T1000 (cell line): ENCODE measurements at regions not wholly inside any gene's neighbourhood (a gene's known extent, or its start where the extent isn't known, plus 50 kb on each side); places are given as distances from the start of the nearest gene placed in this dataset.

Experiments
- DNase-seq: peaks from one replicate; lab custom pipeline; 2025; ENCODE audit warnings: mixed read lengths; lab: John Stamatoyannopoulos, UW

GRCh38 chrX:149152941-149153340 is 352.2 kb downstream of the IDS start:
- no peak for DNase-seq

GRCh38 chrX:149151805-149152757 is 353.0 kb downstream of the IDS start:
- peak; percentile 2 for DNase-seq

GRCh38 chrX:149145845-149146285 is 359.2 kb downstream of the IDS start:
- DNase-seq: peak; percentile 21

DNA sequence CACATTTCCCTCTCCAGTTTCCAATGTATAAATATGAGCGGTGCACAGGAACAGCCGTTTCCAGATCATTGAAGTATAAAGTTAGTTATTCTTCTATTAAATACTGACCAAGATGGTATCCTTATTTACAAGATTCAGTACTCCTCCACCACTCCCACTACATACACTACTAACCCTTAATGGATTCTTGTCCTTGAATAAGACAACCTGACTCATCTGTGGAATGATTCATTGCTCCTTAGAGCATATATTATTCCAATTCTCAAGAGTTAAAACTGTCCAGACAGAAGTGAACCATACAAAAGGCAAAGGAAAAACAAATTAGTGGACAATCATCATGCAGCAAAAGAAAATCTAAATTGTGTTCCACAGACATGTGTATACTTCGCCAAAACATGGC is 373.3 kb downstream of the IDS start:
- no peak for DNase-seq

DNA sequence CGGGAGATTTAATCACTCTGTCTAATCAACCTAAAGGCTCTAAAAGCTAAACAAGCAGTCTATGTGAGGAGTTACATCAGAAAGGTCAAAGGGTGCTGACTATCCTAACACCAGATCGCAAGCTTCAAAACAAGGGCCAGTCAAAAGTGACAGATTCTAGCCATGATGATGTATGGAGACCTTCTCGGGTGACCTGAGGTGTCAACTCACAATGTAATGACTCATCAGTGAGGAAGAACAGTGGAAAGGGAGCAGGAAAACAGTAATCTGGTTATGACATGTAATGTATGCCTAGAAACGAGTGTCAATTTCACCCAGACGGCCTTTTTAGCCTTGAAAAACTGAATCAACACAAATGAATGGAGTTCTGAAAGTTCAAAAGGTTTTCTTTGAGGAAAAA is 375.3 kb downstream of the IDS start:
- DNase-seq: no peak

DNA sequence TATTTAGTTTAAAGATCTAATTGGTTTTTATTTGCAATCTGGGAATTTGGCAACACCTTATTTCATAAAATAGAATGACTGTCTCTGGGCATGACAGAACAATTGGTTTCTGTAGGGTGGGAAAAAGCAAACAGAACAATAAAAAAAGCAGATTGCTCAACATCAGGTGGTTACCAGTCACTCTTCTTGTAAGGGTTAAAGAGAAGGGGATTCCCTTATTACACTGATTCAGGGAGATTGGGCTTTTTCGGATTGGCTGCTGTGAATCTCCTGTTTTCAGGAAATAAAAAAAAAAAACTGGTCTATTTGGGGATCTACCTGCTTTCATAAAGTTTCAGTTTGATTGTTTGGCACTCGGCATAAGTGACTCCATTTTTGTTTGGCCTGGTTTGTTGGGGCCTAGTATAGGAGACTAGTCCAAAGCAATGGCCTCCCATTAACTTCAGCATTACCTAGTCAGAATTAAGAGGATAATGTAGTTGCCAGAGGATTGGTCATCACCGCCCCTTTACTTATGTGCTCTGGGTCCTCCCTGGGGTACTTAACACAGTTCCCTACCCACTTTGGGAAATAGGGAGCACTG is 380.5 kb downstream of the IDS start:
- no peak for DNase-seq

GRCh38 chrX:149121206-149121920 is 383.7 kb downstream of the IDS start:
- DNase-seq: no peak

- no peak for DNase-seq
Observed at GRCh38 chrX:149120459-149120858, 384.6 kb downstream of the IDS start.

DNA sequence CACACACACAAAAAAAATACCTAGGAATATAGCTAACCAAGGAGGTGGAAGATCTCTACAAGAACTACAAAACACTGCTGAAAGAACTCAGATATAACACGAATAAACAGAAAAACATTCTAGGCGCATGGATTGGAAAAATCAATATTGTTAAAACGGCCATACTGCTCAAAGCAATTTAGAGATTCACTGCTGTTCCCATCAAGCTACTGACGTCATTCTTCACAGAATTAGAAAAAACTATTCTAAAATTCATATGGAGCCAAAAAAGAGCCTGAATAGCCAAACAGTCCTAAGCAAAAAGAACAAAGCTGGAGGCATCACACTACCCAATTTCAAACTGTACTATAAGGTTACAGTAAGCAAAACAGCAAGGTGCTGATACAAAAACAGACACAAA is 390.2 kb downstream of the IDS start:
- DNase-seq: no peak

DNA sequence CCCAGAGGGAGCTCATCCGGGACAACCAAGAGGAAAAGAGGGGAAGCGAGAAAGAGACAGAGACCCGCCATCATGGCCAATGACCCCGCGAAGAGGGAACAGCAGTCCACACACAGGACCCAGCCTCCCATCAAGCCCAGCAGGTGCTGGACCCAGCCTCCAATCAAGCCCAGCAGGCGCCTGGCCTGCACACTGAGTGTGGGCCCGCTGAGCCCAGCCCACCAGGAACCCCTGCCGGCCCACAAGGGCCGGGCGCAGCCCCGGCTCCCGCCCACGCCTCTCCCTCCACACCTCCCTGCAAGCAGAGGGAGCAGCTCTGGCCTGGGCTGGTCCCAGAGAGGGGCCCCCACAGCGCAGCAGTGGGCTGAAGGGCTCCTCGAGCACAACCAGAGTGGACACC is 391.1 kb downstream of the IDS start:
- DNase-seq: no peak

DNA sequence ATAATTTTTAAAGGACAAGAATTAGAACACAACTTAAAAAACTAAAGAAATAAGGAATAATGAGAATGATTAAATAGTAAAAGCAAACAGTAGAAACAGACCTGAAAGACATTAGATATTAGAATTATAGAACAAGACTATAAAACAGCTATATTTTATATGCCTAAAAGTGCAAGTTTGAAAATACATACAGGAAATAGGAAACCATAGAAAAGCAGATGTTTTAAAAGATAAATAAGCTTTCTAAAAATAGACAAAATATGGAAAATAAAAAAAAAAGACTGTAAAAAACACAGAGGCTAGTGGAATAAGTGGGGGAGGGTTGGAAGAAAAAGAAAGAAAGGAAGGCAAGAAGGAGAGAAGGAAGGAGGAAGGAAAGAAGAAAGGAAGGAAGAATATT is 407.3 kb downstream of the IDS start:
- DNase-seq: no peak

DNA sequence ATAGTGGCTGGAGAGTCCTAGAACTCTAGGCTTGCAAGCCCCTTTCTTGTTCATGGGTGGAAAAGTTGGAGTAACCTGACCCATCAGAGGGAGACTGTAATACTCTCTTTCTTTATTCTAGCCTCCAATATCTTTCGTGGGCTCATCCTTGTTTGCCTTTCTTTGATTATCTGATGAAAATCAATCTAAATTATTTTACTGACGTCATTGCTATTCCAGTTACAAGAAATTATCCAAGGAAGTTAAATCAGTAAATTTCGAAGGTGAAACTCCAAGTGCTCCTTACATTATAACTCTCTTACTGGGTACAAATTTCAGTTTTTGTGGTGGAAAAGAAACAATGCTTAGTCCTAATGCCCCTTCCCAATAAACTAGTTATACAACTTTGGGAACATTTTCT is 412.9 kb downstream of the IDS start:
- DNase-seq: no peak

DNA sequence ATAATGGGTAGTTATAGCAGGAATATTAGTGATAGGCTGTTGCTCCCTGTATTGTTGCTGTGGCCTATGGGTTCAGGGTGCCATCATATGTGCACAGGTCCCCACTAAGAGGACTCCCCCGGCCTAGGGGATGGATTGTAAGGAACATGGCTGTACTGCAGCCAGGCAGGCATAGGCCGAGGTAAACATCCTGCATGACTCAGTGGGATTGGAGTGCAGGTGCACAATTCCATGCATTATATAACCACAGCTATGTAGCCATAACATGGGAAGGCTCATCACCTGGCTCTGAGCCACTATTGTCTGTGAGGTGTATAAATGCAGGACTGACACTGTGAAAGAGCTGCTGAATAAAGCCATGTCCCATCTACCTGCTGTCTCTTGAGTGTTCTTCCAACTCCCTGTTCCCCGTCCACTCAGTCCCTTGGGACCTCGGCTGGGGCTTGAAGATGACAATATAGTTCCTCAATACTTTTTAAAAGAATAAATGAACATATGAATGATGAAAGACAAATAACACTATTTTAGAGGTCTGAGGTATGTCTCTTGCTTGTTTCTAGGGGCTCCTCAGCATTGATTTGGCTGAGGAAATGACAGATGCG is 425.2 kb downstream of the IDS start:
- no peak for DNase-seq

DNA sequence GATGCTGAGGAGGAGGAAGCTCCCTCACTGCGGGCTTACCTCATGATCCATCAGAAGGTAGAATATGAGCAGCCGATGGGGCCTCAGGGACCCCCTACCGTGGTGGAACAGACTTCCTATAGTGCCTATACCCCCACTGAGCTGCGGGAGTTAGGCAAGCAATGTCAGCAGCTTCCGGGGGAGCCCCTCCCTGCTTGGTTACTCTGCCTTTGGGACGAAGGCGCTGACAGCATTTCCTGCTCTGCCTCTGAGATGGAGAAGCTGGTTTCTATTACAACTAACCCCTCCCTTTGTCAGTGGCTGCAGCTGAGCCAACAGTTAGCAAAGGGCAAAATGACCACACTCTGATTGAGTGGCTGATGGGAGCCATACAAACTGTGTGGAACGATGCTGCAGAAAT is 430.7 kb downstream of the IDS start:
- DNase-seq: no peak

DNA sequence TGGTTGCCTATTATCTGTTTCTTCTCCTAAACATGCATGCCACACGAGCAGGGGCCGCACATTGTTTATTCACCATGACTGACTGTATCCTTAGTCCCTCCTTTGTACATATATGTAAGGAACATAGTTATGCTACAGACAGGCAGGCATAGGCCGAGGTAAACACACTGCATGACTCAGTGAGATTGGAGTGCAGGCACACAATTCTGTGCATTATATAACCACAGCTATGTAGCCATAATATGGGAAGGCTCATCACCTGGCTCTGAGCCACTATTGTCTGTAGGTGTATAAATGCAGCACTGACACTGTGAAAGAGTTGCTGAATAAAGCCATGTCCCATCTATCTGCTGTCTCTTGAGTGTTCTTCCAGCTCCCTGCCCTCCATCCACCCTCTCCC is 431.6 kb downstream of the IDS start:
- no peak for DNase-seq

- no peak for DNase-seq
Observed at GRCh38 chrX:149069899-149070298, 435.2 kb downstream of the IDS start.

DNA sequence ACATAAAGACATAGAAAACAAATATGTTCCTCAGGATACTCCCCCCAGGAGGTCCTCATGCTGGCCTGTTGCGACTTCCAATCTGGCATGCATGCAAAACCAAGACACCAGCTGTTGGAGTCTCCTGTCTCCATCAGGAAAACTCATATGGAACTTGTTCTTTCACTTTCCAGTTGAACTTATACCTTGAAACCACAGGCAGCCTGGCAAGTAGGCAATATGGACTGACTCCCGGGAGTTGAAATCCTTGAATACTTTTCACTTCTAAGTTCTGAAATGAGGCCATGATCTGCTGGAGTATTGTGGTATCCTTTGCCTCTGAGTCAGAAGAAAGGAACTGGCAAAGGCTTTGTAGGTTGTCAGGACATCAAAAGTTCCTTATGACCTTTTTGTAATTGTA is 444.2 kb downstream of the IDS start:
- no peak for DNase-seq
